ENCODE measurements at regions not wholly inside any gene's neighbourhood (a gene's known extent, or its start where the extent isn't known, plus 50 kb on each side); places are given as distances from the start of the nearest gene placed in this dataset.

DNA sequence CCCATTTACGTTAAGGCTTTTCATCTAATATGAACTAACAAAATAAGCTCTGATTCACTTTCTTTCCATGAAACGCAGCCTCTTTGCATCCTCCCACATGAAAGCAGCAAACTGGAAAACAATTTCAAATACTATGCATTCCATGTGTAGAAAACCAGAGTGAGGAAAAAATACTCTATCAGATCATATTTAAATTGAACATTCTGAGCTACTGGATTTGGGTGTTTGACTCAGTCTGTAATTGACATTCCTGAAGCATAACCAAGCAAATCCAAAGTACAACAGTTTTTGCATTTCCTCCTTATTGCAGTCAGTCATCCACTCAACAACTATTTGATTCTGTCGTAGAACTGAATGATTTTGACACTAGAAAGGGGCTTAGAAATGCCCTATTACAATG, 399.1 kb upstream of the NMUR2 start:
- no peaks in the 10 kb centered on the region for H3K79me2 ChIP-seq (ENCODE audit: insufficient read depth, low read length)
- H3K4me1 ChIP-seq (ENCODE audit: insufficient read depth, low read length), result no peaks in the 10 kb centered on the region
- TF ChIP-seq, protein P1, sequence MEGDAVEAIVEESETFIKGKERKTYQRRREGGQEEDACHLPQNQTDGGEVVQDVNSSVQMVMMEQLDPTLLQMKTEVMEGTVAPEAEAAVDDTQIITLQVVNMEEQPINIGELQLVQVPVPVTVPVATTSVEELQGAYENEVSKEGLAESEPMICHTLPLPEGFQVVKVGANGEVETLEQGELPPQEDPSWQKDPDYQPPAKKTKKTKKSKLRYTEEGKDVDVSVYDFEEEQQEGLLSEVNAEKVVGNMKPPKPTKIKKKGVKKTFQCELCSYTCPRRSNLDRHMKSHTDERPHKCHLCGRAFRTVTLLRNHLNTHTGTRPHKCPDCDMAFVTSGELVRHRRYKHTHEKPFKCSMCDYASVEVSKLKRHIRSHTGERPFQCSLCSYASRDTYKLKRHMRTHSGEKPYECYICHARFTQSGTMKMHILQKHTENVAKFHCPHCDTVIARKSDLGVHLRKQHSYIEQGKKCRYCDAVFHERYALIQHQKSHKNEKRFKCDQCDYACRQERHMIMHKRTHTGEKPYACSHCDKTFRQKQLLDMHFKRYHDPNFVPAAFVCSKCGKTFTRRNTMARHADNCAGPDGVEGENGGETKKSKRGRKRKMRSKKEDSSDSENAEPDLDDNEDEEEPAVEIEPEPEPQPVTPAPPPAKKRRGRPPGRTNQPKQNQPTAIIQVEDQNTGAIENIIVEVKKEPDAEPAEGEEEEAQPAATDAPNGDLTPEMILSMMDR (IDR thresholded peaks at IDR 0.05; ENCODE audit: borderline replicate concordance, extremely low read depth, low read length, poor library complexity, severe bottlenecking), result no peak
- no peak for TF ChIP-seq EZH2 (IDR thresholded peaks at IDR 0.05; ENCODE audit: borderline replicate concordance, low read depth, low read length, severe bottlenecking)
- no peaks in the 10 kb centered on the region for H4K20me1 ChIP-seq (ENCODE audit: insufficient read depth, low read length)
- no peak overlapping the region for H3K4me3 ChIP-seq (ENCODE audit: low read depth in 1 of 2, low read length in 2 of 2)
- H2AFZ ChIP-seq (ENCODE audit: low read depth, low read length), result no peak overlapping the region
- no peak overlapping the region for H3K4me2 ChIP-seq (ENCODE audit: insufficient read depth, low read length)
- no peak overlapping the region for H3K27ac ChIP-seq (ENCODE audit: low read length)
- ATAC-seq (ENCODE audit: insufficient read depth, low read depth), result no peak
- DNase-seq, result no peak
- no peaks in the 10 kb centered on the region for H3K36me3 ChIP-seq (ENCODE audit: insufficient read depth, low read length)
- no peak overlapping the region for H3K9ac ChIP-seq (ENCODE audit: low read depth, low read length)
- no peaks in the 10 kb centered on the region for H3K27me3 ChIP-seq (ENCODE audit: insufficient read depth, low read length, poor library complexity)
- no peaks in the 10 kb centered on the region for H3K9me3 ChIP-seq (ENCODE audit: insufficient read depth, low read length, severe bottlenecking)

DNA sequence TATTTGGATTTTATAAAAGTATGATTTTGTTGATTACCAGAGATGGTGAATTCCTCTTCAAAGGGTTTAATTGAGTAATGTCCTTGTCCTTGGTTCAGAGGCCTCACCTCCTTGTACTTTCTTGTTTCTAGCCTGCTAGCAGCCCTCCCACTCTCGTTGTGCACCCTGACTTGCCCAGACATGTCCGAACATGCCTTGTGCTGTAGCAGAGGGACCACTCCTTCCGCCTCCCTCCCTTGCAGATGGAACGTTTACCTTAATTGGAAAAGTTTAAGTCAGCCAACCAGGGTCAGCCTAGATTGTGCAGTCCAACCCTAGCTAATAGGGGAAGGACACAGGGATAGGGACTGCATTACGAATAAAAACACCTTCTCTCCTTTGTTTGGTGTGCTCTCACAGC, 406.9 kb upstream of the NMUR2 start:
- Histone ChIP-seq H2AFZ (ENCODE audit: low read depth, low read length) (no peak overlapping the region), H3K36me3 (ENCODE audit: insufficient read depth, low read length) (no peaks in the 10 kb centered on the region), H3K4me1 (ENCODE audit: insufficient read depth, low read length) (no peaks in the 10 kb centered on the region), H3K27ac (ENCODE audit: low read length) (no peak overlapping the region), H3K4me3 (ENCODE audit: low read depth in 1 of 2, low read length in 2 of 2) (no peak overlapping the region), H4K20me1 (ENCODE audit: insufficient read depth, low read length) (no peaks in the 10 kb centered on the region), H3K4me2 (ENCODE audit: insufficient read depth, low read length) (no peak overlapping the region), H3K9me3 (ENCODE audit: insufficient read depth, low read length, severe bottlenecking) (no peaks in the 10 kb centered on the region), H3K27me3 (ENCODE audit: insufficient read depth, low read length, poor library complexity) (no peaks in the 10 kb centered on the region), H3K79me2 (ENCODE audit: insufficient read depth, low read length) (no peaks in the 10 kb centered on the region), H3K9ac (ENCODE audit: low read depth, low read length) (no peak overlapping the region)
- DNase-seq (no peak), ATAC-seq (ENCODE audit: insufficient read depth, low read depth) (no peak)
- TF ChIP-seq, protein P1 (IDR thresholded peaks at IDR 0.05; ENCODE audit: borderline replicate concordance, extremely low read depth, low read length, poor library complexity, severe bottlenecking), result no peak
- no peak for TF ChIP-seq EZH2 (IDR thresholded peaks at IDR 0.05; ENCODE audit: borderline replicate concordance, low read depth, low read length, severe bottlenecking)

GRCh38 chr5:152813526-152813925, 408.4 kb upstream of the NMUR2 start:
- Histone ChIP-seq H3K9ac (ENCODE audit: low read depth, low read length) (no peak overlapping the region), H4K20me1 (ENCODE audit: insufficient read depth, low read length) (no peaks in the 10 kb centered on the region), H3K9me3 (ENCODE audit: insufficient read depth, low read length, severe bottlenecking) (no peaks in the 10 kb centered on the region), H3K4me2 (ENCODE audit: insufficient read depth, low read length) (no peak overlapping the region), H3K27me3 (ENCODE audit: insufficient read depth, low read length, poor library complexity) (no peaks in the 10 kb centered on the region), H2AFZ (ENCODE audit: low read depth, low read length) (no peak overlapping the region), H3K27ac (ENCODE audit: low read length) (no peak overlapping the region), H3K36me3 (ENCODE audit: insufficient read depth, low read length) (no peaks in the 10 kb centered on the region), H3K79me2 (ENCODE audit: insufficient read depth, low read length) (no peaks in the 10 kb centered on the region), H3K4me1 (ENCODE audit: insufficient read depth, low read length) (no peaks in the 10 kb centered on the region), H3K4me3 (ENCODE audit: low read depth in 1 of 2, low read length in 2 of 2) (no peak overlapping the region)
- no peak for ATAC-seq (ENCODE audit: insufficient read depth, low read depth)
- DNase-seq, result no peak
- TF ChIP-seq, protein P1 (IDR thresholded peaks at IDR 0.05; ENCODE audit: borderline replicate concordance, extremely low read depth, low read length, poor library complexity, severe bottlenecking), result no peak
- TF ChIP-seq EZH2 (IDR thresholded peaks at IDR 0.05; ENCODE audit: borderline replicate concordance, low read depth, low read length, severe bottlenecking), result no peak

DNA sequence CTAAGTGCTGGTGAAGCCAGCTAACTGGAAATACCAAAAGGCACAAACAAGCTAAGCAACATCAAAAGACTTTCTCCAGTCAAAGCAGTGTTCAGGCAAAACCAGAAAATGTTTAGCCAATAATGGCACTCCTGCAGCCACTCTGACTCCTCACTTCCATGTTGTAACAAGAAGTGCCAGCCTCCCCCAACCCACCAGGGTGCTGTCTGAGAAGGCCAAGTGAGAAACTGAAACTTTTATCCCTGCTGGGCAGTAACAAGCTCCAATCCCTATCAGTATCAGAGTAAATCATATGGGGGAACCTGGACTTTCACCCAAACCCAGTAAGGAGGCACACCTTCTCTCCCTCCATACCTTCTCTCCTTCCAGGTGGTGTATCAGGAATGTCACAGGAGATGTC, 414.8 kb upstream of the NMUR2 start:
- no peak for ATAC-seq (ENCODE audit: insufficient read depth, low read depth)
- TF ChIP-seq EZH2 (IDR thresholded peaks at IDR 0.05; ENCODE audit: borderline replicate concordance, low read depth, low read length, severe bottlenecking), result no peak
- TF ChIP-seq, protein P1 (IDR thresholded peaks at IDR 0.05; ENCODE audit: borderline replicate concordance, extremely low read depth, low read length, poor library complexity, severe bottlenecking), result no peak
- H3K9ac ChIP-seq (ENCODE audit: low read depth, low read length), result no peak overlapping the region
- DNase-seq, result no peak
- no peaks in the 10 kb centered on the region for H4K20me1 ChIP-seq (ENCODE audit: insufficient read depth, low read length)
- no peaks in the 10 kb centered on the region for H3K36me3 ChIP-seq (ENCODE audit: insufficient read depth, low read length)
- no peaks in the 10 kb centered on the region for H3K9me3 ChIP-seq (ENCODE audit: insufficient read depth, low read length, severe bottlenecking)
- H3K79me2 ChIP-seq (ENCODE audit: insufficient read depth, low read length), result no peaks in the 10 kb centered on the region
- no peak overlapping the region for H2AFZ ChIP-seq (ENCODE audit: low read depth, low read length)
- no peak overlapping the region for H3K27ac ChIP-seq (ENCODE audit: low read length)
- H3K4me2 ChIP-seq (ENCODE audit: insufficient read depth, low read length), result no peak overlapping the region
- no peak overlapping the region for H3K4me3 ChIP-seq (ENCODE audit: low read depth in 1 of 2, low read length in 2 of 2)
- H3K27me3 ChIP-seq (ENCODE audit: insufficient read depth, low read length, poor library complexity), result no peaks in the 10 kb centered on the region
- H3K4me1 ChIP-seq (ENCODE audit: insufficient read depth, low read length), result no peaks in the 10 kb centered on the region

All from DND-41 (cell line).